WTC11 (cell line): ENCODE measurements at regions not wholly inside any gene's neighbourhood (a gene's known extent, or its start where the extent isn't known, plus 50 kb on each side); places are given as distances from the start of the nearest gene placed in this dataset.

Experiments
- ATAC-seq: fragments of 200-7000 bp; cut with Tn5 transposase; 2 replicates; pipeline ENCODE4 v1.10.0; 2021; ENCODE audit warnings: mild to moderate bottlenecking, moderate library complexity
- CTCF ChIA-PET: fragments of 300-600 bp; sonication (Branson Sonifier 250); formaldehyde crosslinking; loops from one replicate; lab custom pipeline; 2021; ENCODE audit warnings: antibody characterized with exemption; lab: Charles Lee
- POLR2A ChIA-PET: fragments of 350-600 bp; sonication (Branson Sonifier 250); formaldehyde crosslinking; loops from one replicate; lab custom pipeline; 2021; ENCODE audit warnings: antibody characterized with exemption; lab: Charles Lee
- DNase-seq: peaks from one replicate; pipeline ENCODE4 v3.0.0; 2021; ENCODE audit warnings: low spot score
- H3K27ac Mint-ChIP-seq: 2 replicates; pipeline ENCODE4 v1.8.0; 2021; ENCODE audit warnings: mixed read lengths
- H3K27me3 Mint-ChIP-seq: 2 replicates; pipeline ENCODE4 v1.8.0; 2021; ENCODE audit warnings: low read depth, mild to moderate bottlenecking, moderate library complexity, mixed read lengths
- H3K36me3 Mint-ChIP-seq: 2 replicates; pipeline ENCODE4 v1.8.0; 2021; ENCODE audit warnings: mixed read lengths
- H3K4me1 Mint-ChIP-seq: 2 replicates; pipeline ENCODE4 v1.8.0; 2022; ENCODE audit warnings: mixed read lengths
- H3K4me3 Mint-ChIP-seq: 2 replicates; pipeline ENCODE4 v1.8.0; 2021; ENCODE audit warnings: mild to moderate bottlenecking, moderate library complexity, mixed read lengths
- H3K9me3 Mint-ChIP-seq: 2 replicates; pipeline ENCODE4 v1.8.0; 2021; ENCODE audit warnings: mixed read lengths
- ARID4B ChIP-seq: sonication (generic); formaldehyde crosslinking; IDR thresholded peaks from 2 replicates; pipeline ENCODE4 v1.8.0; 2023; ENCODE audit warnings: missing genetic modification reagents, mild to moderate bottlenecking, borderline replicate concordance
- CBFB ChIP-seq: sonication (generic); formaldehyde crosslinking; IDR thresholded peaks from 2 replicates; pipeline ENCODE4 v1.8.1; 2022; ENCODE audit warnings: mild to moderate bottlenecking, low read depth, missing genetic modification reagents
- CDX4 ChIP-seq: fragments of 250-450 bp; sonication (Bioruptor Pico); IDR thresholded peaks from 2 replicates; pipeline ENCODE4 v1.9.0; 2021; ENCODE audit warnings: moderate library complexity, mild to moderate bottlenecking, inconsistent platforms, borderline replicate concordance
- E2F5 ChIP-seq: sonication (generic); formaldehyde crosslinking; IDR thresholded peaks from 2 replicates; pipeline ENCODE4 v1.8.1; 2022; ENCODE audit warnings: mild to moderate bottlenecking, moderate library complexity, missing genetic modification reagents
- ELF4 ChIP-seq: sonication (generic); formaldehyde crosslinking; IDR thresholded peaks from 2 replicates; pipeline ENCODE4 v1.8.1; 2022; ENCODE audit warnings: low read depth, mild to moderate bottlenecking, moderate library complexity, missing genetic modification reagents
- ETV6 ChIP-seq: sonication (generic); formaldehyde crosslinking; IDR thresholded peaks from 2 replicates; pipeline ENCODE4 v1.8.1; 2022; ENCODE audit warnings: mild to moderate bottlenecking, missing genetic modification reagents
- GABPB1 ChIP-seq: sonication (generic); formaldehyde crosslinking; IDR thresholded peaks from 2 replicates; pipeline ENCODE4 v1.8.1; 2023; ENCODE audit warnings: mild to moderate bottlenecking, missing genetic modification reagents
- GRHL2 ChIP-seq: fragments of 250-450 bp; sonication (Bioruptor Pico); IDR thresholded peaks from 2 replicates; pipeline ENCODE4 v1.8.0; 2022; ENCODE audit warnings: mild to moderate bottlenecking, moderate library complexity; ENCODE audit not compliant: insufficient replicate concordance, severe bottlenecking
- HMGA2 ChIP-seq: fragments of 250-450 bp; sonication (Bioruptor Pico); IDR thresholded peaks from 2 replicates; pipeline ENCODE4 v1.4.0; 2021; ENCODE audit warnings: mild to moderate bottlenecking, moderate library complexity
- JAZF1 ChIP-seq: fragments of 250-450 bp; sonication (Bioruptor Pico); IDR thresholded peaks from 2 replicates; pipeline ENCODE4 v1.9.0; 2021; ENCODE audit warnings: moderate library complexity, mild to moderate bottlenecking, inconsistent platforms
- KAT7 ChIP-seq: sonication (generic); formaldehyde crosslinking; IDR thresholded peaks from 2 replicates; pipeline ENCODE4 v1.8.1; 2023; ENCODE audit warnings: missing genetic modification reagents, mild to moderate bottlenecking, borderline replicate concordance
- NR2C2 ChIP-seq: sonication (generic); formaldehyde crosslinking; IDR thresholded peaks from 2 replicates; pipeline ENCODE4 v1.8.0; 2022; ENCODE audit warnings: mild to moderate bottlenecking, missing genetic modification reagents
- SMAD4 ChIP-seq: sonication (generic); formaldehyde crosslinking; IDR thresholded peaks from 2 replicates; pipeline ENCODE4 v1.8.0; 2022; ENCODE audit warnings: mild to moderate bottlenecking, missing genetic modification reagents
- SP1 ChIP-seq: sonication (generic); formaldehyde crosslinking; conservative IDR thresholded peaks from 2 replicates; pipeline ENCODE4 v1.8.1; 2022; ENCODE audit warnings: missing genetic modification reagents
- STAT6 ChIP-seq: sonication (generic); formaldehyde crosslinking; conservative IDR thresholded peaks from 2 replicates; pipeline ENCODE4 v1.8.1; 2023; ENCODE audit warnings: mild to moderate bottlenecking, low read depth, missing genetic modification reagents, moderate library complexity
- TEAD4 ChIP-seq: sonication (generic); formaldehyde crosslinking; IDR thresholded peaks from 2 replicates; pipeline ENCODE4 v1.8.0; 2022; ENCODE audit warnings: mild to moderate bottlenecking, missing genetic modification reagents
- ZBTB21 ChIP-seq: sonication (generic); formaldehyde crosslinking; IDR thresholded peaks from 2 replicates; pipeline ENCODE4 v1.8.1; 2023; ENCODE audit warnings: mild to moderate bottlenecking, missing genetic modification reagents, borderline replicate concordance
- ZBTB43 ChIP-seq: sonication (generic); formaldehyde crosslinking; IDR thresholded peaks from 2 replicates; pipeline ENCODE4 v1.8.1; 2023; ENCODE audit warnings: mild to moderate bottlenecking, missing genetic modification reagents
- ZMAT4 ChIP-seq: fragments of 250-450 bp; sonication (Bioruptor Pico); IDR thresholded peaks from 2 replicates; pipeline ENCODE4 v1.9.0; 2021; ENCODE audit warnings: mild to moderate bottlenecking
- ZNF121 ChIP-seq: sonication (generic); formaldehyde crosslinking; IDR thresholded peaks from 2 replicates; pipeline ENCODE4 v1.8.0; 2023; ENCODE audit warnings: missing genetic modification reagents
- ZNF232 ChIP-seq: sonication (generic); formaldehyde crosslinking; IDR thresholded peaks from 2 replicates; pipeline ENCODE4 v1.8.0; 2022; ENCODE audit warnings: mild to moderate bottlenecking, missing genetic modification reagents
- ZNF263 ChIP-seq: sonication (generic); formaldehyde crosslinking; IDR thresholded peaks from 2 replicates; pipeline ENCODE4 v1.8.1; 2022; ENCODE audit warnings: low read depth, mild to moderate bottlenecking, moderate library complexity, missing genetic modification reagents

GRCh38 chr10:36066102-36066501, 424.0 kb upstream of the FZD8 start:
- Mint-ChIP-seq H3K4me3 (no peak overlapping the region), H3K4me1 (no peaks in the 10 kb centered on the region), H3K27ac (no peak overlapping the region), H3K27me3 (no peaks in the 10 kb centered on the region), H3K36me3 (peaks cover 4% of the 10 kb centered on the region; the same call in 1 of the 2 replicates), H3K9me3 (0 out of 2 replicates have a peak, but pooled peaks cover 6% of the 10 kb centered on the region)
- POLR2A ChIA-PET, result interaction anchor here (1.0 kb wide), 1 partner anchor 38 kb away, joined by 3 read pairs; no protein-coding TSS in a partner anchor
- TF ChIP-seq ZBTB43 (CRISPR knock-in tag) (no peak), ZNF263 (no peak), NR2C2 (CRISPR knock-in tag) (no peak), STAT6 (CRISPR knock-in tag) (no peak), GABPB1 (CRISPR knock-in tag) (no peak), HMGA2 (CRISPR knock-in tag) (no peak), SP1 (CRISPR knock-in tag) (no peak), E2F5 (CRISPR knock-in tag) (no peak), ZBTB21 (CRISPR knock-in tag) (no peak)
- DNase-seq (no peak), ATAC-seq (no peak)
- CTCF ChIA-PET, result no interaction called here

- CTCF ChIA-PET, result no interaction called here
- DNase-seq, result no peak
- no peaks in the 10 kb centered on the region for H3K27me3 Mint-ChIP-seq
- H3K36me3 Mint-ChIP-seq, result peaks cover 4% of the 10 kb centered on the region; the same call in 1 of the 2 replicates
- H3K4me3 Mint-ChIP-seq, result no peak overlapping the region
- H3K9me3 Mint-ChIP-seq, result 0 out of 2 replicates have a peak, but pooled peaks cover 6% of the 10 kb centered on the region
- POLR2A ChIA-PET, result no interaction called here
- H3K27ac Mint-ChIP-seq, result no peak overlapping the region
- H3K4me1 Mint-ChIP-seq, result no peaks in the 10 kb centered on the region
- TF ChIP-seq ZNF121 (no peak), ZNF232 (CRISPR knock-in tag) (no peak), E2F5 (CRISPR knock-in tag) (no peak), ZMAT4 (CRISPR knock-in tag) (no peak), CDX4 (CRISPR knock-in tag) (no peak), SMAD4 (CRISPR knock-in tag) (no peak), GRHL2 (no peak), ELF4 (CRISPR knock-in tag) (no peak), TEAD4 (CRISPR knock-in tag) (no peak), HMGA2 (CRISPR knock-in tag) (no peak), CBFB (CRISPR knock-in tag) (no peak), JAZF1 (no peak), KAT7 (CRISPR knock-in tag) (no peak), ETV6 (CRISPR knock-in tag) (no peak), ARID4B (CRISPR knock-in tag) (no peak)
- TF ChIP-seq, all 79 proteins: peak for 0
- ATAC-seq, result no peak
Measured at GRCh38 chr10:36063396-36063795, 421.3 kb upstream of the FZD8 start.
